Ovary (tissue), 7 donors: ENCODE measurements at regions not wholly inside any gene's neighbourhood (a gene's known extent, or its start where the extent isn't known, plus 50 kb on each side); places are given as distances from the start of the nearest gene placed in this dataset.

Experiments used
- DNase-seq, 5 donors: peaks; one replicate each; pipeline ENCODE4 v3.0.0-alpha.2; 2019 to 2020
- H3K27ac ChIP-seq, 2 donors: fragments of 200-600 bp; one replicate each; pipeline versions ENCODE4 v1.5.1 to v1.8.0; 2019 to 2022
- H3K27me3 ChIP-seq: fragments of 200-600 bp; one replicate; pipeline ENCODE4 v1.8.0; 2022
- H3K36me3 ChIP-seq: fragments of 200-600 bp; sonication (generic); one replicate; pipeline ENCODE4 v1.5.1; 2019
- H3K4me1 ChIP-seq: one replicate; pipeline ENCODE4 v1.8.1; 2013; ENCODE audit warnings: mild to moderate bottlenecking, moderate library complexity; ENCODE audit not compliant: insufficient read depth
- H3K4me3 ChIP-seq: fragments of 200-600 bp; sonication (generic); one replicate; pipeline ENCODE4 v1.5.1; 2017
- H3K9me3 ChIP-seq, 2 donors: fragments of 200-600 bp in 1 of 2; sonication (generic) in 1 of 2; one replicate each; pipeline versions ENCODE4 v1.5.1 to v1.8.1; 2013 to 2019; ENCODE audit warnings: mild to moderate bottlenecking in 1 of 2, moderate library complexity in 1 of 2
- EP300 ChIP-seq: sonication (generic); formaldehyde crosslinking; IDR thresholded peaks from one replicate; pipeline ENCODE4 v1.6.1; 2017; ENCODE audit warnings: antibody characterized with exemption
- POLR2A ChIP-seq: fragments of 450-650 bp; IDR thresholded peaks from one replicate; pipeline ENCODE4 v1.6.1; 2017; ENCODE audit warnings: antibody characterized with exemption, mild to moderate bottlenecking, moderate library complexity
- WGBS, 3 donors: extraction: QIAGEN DNeasy Blood & Tissue Kit in 1 of 3; methylation state at CpG; one replicate each; pipeline versions ENCODE4 v1.1.5 to v1.1.7; 2013 to 2017; 5-methylcytosine and 5-hydroxymethylcytosine counted together
- intact Hi-C, 4 donors: fragments of 100-400 bp; cut with DNase I; formaldehyde crosslinking; loops; one replicate each; pipeline versions ENCODE4 v1.11.0 to v1.15.1; 2022 to 2023
- TF ChIP-seq, protein P1 (sequence below), 3 donors: fragments of 450-650 bp in 2 of 3; fragments of 200-600 bp in 1 of 3; IDR thresholded peaks; one replicate each; pipeline versions ENCODE4 v1.5.1 to v1.8.0; 2016 to 2022; ENCODE audit warnings: antibody characterized with exemption in 3 of 3, mild to moderate bottlenecking in 1 of 3
- donor health status: DM: no; HTN: no; CAD: no; lungs with moderate emphysema.
- donor health status: DM: no; HTN: no; CAD: no.
- donor health status: Bipolar disorder and iron deficiency.
- donor health status: DM: no; HTN: no; CAD: no.
- donor health status: DM: yes; HTN: yes; CAD: no.

DNA sequence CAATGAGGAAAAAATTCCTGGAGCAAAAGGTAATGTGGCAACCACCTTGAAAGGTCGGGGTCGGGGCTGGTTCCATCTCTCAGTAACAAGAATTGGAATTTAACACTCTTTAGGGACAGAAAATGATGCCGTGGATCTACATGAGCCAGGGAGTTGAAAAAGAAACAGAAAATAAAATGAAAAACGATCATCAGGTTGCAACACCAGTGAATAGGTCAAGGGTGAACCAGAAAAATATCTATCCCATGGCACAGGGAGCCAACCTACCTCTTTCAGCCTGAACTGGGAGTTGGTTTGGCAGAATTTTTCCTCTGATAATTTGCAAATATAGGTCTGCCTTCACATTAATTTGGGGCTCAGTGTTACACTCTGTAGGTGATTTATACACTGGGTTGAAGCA, 93.7 kb downstream of the C4orf33 start:
- 42 to 59% (median 44%) methylated on average over 4 of the region's 4 CpGs for WGBS, 3 donors
- Histone ChIP-seq H3K9me3 (no peaks in the 10 kb centered on the region), H3K27me3 (no peaks in the 10 kb centered on the region), H3K36me3 (no peaks in the 10 kb centered on the region), H3K27ac (no peak overlapping the region), H3K4me1 (no peaks in the 10 kb centered on the region), H3K4me3 (no peak overlapping the region)
- TF ChIP-seq POLR2A (no peak), EP300 (no peak)
- TF ChIP-seq, protein P1, sequence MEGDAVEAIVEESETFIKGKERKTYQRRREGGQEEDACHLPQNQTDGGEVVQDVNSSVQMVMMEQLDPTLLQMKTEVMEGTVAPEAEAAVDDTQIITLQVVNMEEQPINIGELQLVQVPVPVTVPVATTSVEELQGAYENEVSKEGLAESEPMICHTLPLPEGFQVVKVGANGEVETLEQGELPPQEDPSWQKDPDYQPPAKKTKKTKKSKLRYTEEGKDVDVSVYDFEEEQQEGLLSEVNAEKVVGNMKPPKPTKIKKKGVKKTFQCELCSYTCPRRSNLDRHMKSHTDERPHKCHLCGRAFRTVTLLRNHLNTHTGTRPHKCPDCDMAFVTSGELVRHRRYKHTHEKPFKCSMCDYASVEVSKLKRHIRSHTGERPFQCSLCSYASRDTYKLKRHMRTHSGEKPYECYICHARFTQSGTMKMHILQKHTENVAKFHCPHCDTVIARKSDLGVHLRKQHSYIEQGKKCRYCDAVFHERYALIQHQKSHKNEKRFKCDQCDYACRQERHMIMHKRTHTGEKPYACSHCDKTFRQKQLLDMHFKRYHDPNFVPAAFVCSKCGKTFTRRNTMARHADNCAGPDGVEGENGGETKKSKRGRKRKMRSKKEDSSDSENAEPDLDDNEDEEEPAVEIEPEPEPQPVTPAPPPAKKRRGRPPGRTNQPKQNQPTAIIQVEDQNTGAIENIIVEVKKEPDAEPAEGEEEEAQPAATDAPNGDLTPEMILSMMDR (IDR thresholded peaks at IDR 0.05): no peak
- intact Hi-C loops: no loop called here
- DNase-seq: no peak

DNA sequence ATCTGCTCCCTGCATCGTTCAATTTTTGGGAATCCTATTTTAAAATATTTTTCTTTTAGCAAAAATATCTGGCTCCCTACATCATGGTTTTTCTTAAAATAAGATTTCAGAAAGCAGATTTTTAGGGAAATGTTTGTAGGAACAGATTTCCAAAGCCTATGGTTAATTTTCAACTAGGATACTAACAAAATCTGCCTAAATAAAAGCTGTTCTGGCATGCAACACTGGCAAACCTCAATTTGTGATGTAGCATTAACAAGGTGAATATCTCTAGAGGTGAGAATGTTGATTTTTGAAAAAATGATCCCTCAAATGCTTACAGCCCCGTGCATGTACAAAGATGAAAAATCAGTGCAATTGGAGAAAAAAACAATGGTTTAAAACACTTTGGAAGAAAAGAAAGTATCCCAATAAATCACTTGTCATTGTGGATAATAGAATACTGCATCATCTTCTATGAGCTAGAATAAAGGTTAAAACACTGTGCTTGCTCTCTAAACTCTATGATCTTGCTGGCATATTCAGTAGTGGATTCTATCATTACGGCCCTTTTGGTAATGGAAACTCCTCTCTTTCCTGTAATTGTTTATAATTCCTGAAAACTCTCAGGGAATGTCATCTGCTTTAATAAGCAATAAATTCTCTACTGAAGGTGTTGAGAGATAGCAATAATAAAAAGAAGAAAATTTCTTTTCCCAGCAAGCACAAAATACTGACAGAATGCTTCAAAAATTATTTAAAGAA, 97.6 kb downstream of the C4orf33 start:
- intact Hi-C loops: no loop called here
- no peak overlapping the region for H3K27ac ChIP-seq

DNA sequence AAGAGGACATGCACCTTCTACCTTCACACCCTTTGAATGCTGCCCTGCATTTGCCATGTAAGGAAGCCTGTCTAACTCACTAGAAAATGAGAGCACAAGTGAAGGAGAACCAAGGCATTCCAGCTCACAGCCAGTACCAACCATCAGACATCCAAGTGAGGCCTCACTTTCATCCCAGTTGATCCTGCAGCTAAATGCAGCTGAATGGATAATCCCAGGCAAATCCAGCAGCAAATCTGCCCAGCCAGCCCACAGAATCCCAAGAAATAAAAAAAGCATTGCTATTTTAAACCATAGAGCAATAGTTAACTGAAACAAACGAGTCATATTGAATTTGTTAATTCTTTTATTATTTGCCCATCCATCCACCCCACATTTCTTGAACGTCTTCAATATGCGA, 112.5 kb downstream of the C4orf33 start:
- no peak overlapping the region for H3K27ac ChIP-seq
- intact Hi-C loops: no loop called here
- H3K27me3 ChIP-seq: no peaks in the 10 kb centered on the region
- 83 to 94% (median 88%) methylated on average over 3 of the region's 3 CpGs for WGBS, 3 donors
- no peak for DNase-seq
- H3K36me3 ChIP-seq: no peaks in the 10 kb centered on the region
- H3K4me3 ChIP-seq: no peak overlapping the region
- no peaks in the 10 kb centered on the region for H3K4me1 ChIP-seq
- TF ChIP-seq POLR2A: no peak
- TF ChIP-seq, protein P1 (IDR thresholded peaks at IDR 0.05): no peak
- TF ChIP-seq EP300: no peak
- H3K9me3 ChIP-seq: no peaks in the 10 kb centered on the region

More for the DNA sequence above, 97.6 kb downstream of the C4orf33 start:
- Histone ChIP-seq H3K4me3 (no peak overlapping the region), H3K36me3 (no peaks in the 10 kb centered on the region), H3K4me1 (no peaks in the 10 kb centered on the region), H3K27me3 (no peaks in the 10 kb centered on the region), H3K9me3 (no peaks in the 10 kb centered on the region)
- WGBS, 3 donors: 52 to 71% (median 57%) methylated on average over 3 of the region's 3 CpGs
- no peak for DNase-seq
- TF ChIP-seq EP300 (no peak), POLR2A (no peak)
- TF ChIP-seq, protein P1 (IDR thresholded peaks at IDR 0.05): no peak

DNA sequence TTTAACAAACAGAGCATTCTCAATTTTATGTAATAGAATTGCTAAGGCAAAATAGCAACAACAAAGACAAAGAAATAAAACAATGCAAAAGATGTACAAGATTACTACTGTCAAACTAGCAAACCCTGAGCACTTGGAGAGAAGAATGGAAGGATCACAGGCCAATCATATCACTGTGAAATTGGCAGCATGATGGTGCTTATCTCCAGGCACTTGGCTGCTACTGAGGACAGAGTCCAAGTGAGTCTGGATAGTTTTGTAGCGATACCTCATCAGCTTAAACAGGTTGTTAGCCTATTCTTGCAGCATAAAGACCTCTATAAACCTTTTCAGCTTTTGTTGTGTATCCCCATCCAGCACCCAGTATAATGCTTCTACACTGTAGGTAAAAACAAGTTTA, 117.7 kb downstream of the C4orf33 start:
- WGBS, 3 donors: 74 to 97% (median 89%) methylated on average over 1 of the region's 1 CpG
- intact Hi-C loops: no loop called here
- DNase-seq: no peak
- Histone ChIP-seq H3K27ac (no peak overlapping the region), H3K27me3 (no peaks in the 10 kb centered on the region), H3K36me3 (no peaks in the 10 kb centered on the region), H3K4me3 (no peak overlapping the region), H3K9me3 (no peaks in the 10 kb centered on the region), H3K4me1 (no peaks in the 10 kb centered on the region)
- TF ChIP-seq POLR2A (no peak), EP300 (no peak)
- TF ChIP-seq, protein P1 (IDR thresholded peaks at IDR 0.05): no peak
